Femur (tissue), 1 donor: ENCODE measurements at regions not wholly inside any gene's neighbourhood (a gene's known extent, or its start where the extent isn't known, plus 50 kb on each side); places are given as distances from the start of the nearest gene placed in this dataset.

ENCODE experiments used
- DNase-seq: peaks from one replicate; pipeline ENCODE4 v3.0.0-alpha.2; 2017

GRCh38 chr12:4099276-4099675 lies 174.3 kb upstream of the CCND2 start:
- DNase-seq, result no peak

- DNase-seq, result no peak
Measured at GRCh38 chr12:4091016-4091743, 182.4 kb upstream of the CCND2 start.

GRCh38 chr12:4089956-4090355 lies 183.6 kb upstream of the CCND2 start:
- DNase-seq, result no peak

- peak; percentile 75 for DNase-seq
Measured at GRCh38 chr12:4089121-4089606, 184.4 kb upstream of the CCND2 start.

GRCh38 chr12:4088451-4088850 lies 185.1 kb upstream of the CCND2 start:
- no peak for DNase-seq

GRCh38 chr12:4086481-4086880 lies 187.1 kb upstream of the CCND2 start:
- no peak for DNase-seq

GRCh38 chr12:4084573-4084972 lies 189.0 kb upstream of the CCND2 start:
- peak; percentile 32 for DNase-seq

- DNase-seq, result no peak
Measured at GRCh38 chr12:4082809-4083403, 190.7 kb upstream of the CCND2 start.

- no peak for DNase-seq
Measured at GRCh38 chr12:4080213-4080612, 193.3 kb upstream of the CCND2 start.

- no peak for DNase-seq
Measured at GRCh38 chr12:4074129-4074528, 199.4 kb upstream of the CCND2 start.

GRCh38 chr12:4069670-4070010 lies 196.4 kb upstream of the PARP11 start:
- no peak for DNase-seq

GRCh38 chr12:4068981-4069669 lies 195.9 kb upstream of the PARP11 start:
- no peak for DNase-seq

- no peak for DNase-seq
Measured at GRCh38 chr12:4064008-4064407, 190.8 kb upstream of the PARP11 start.

- no peak for DNase-seq
Measured at GRCh38 chr12:4059898-4060568, 186.8 kb upstream of the PARP11 start.

- no peak for DNase-seq
Measured at GRCh38 chr12:4056910-4057845, 184.0 kb upstream of the PARP11 start.

GRCh38 chr12:4054630-4055029 lies 181.4 kb upstream of the PARP11 start:
- no peak for DNase-seq

GRCh38 chr12:4052691-4053090 lies 179.5 kb upstream of the PARP11 start:
- DNase-seq, result no peak

GRCh38 chr12:4051596-4051995 lies 178.4 kb upstream of the PARP11 start:
- DNase-seq, result no peak

GRCh38 chr12:4050340-4050739 lies 177.1 kb upstream of the PARP11 start:
- DNase-seq, result no peak

GRCh38 chr12:4049298-4050080 lies 176.3 kb upstream of the PARP11 start:
- DNase-seq, result no peak

GRCh38 chr12:4047421-4047820 lies 174.2 kb upstream of the PARP11 start:
- DNase-seq, result no peak

- no peak for DNase-seq
Measured at GRCh38 chr12:4046495-4046840, 173.3 kb upstream of the PARP11 start.
